HepG2 (cell line): ENCODE measurements at regions not wholly inside any gene's neighbourhood (a gene's known extent, or its start where the extent isn't known, plus 50 kb on each side); places are given as distances from the start of the nearest gene placed in this dataset.
A peak's percentile ranks its signal among the peaks of the same experiment; 100 is the strongest.

ENCODE experiments used
- ATAC-seq: fragments of 200-7000 bp; cut with Tn5 transposase; 3 replicates; pipeline ENCODE4 v1.9.1; 2020; ENCODE audit warnings: mild to moderate bottlenecking, moderate library complexity
- BruUV-seq: library from RNA; stranded (reverse); fragments of 400-500 nt; replicated peaks from 2 replicates; lab custom pipeline; 2021; lab: Mats Ljungman, UMichigan
- CTCF ChIA-PET: fragments of 300-600 bp; formaldehyde crosslinking; extraction: SDS; loops from one replicate; lab custom pipeline; 2021; ENCODE audit warnings: low total read pairs, inconsistent platforms, low intra/inter-chr PET ratio; lab: Yijun Ruan, JAX
- POLR2A ChIA-PET: fragments of 350-600 bp; sonication (Branson Sonifier 250); formaldehyde crosslinking; loops from one replicate; lab custom pipeline; 2020; ENCODE audit warnings: antibody characterized with exemption, inconsistent platforms; lab: Yijun Ruan, JAX
- DNase-seq: peaks from one replicate; pipeline ENCODE4 v3.0.0-alpha.2; 2015; ENCODE audit warnings: low spot score
- FAIRE-seq: peaks from 3 replicates; lab custom pipeline; 2011; peaks lifted over from hg19 to GRCh38; lab: Jason Lieb, UNC
- H2AFZ ChIP-seq: one replicate; pipeline ENCODE4 v1.6.1; 2011; ENCODE audit warnings: low read length, inconsistent platforms
- H3K27ac ChIP-seq: fragments of 300-600 bp; 3 replicates; pipeline ENCODE4 v1.8.0; 2011; ENCODE audit warnings: mixed run types, mild to moderate bottlenecking, mixed read lengths, low read length, inconsistent platforms; ENCODE audit not compliant: insufficient read depth; ENCODE audit errors: extremely low read length
- H3K27me3 ChIP-seq, 2 experiments: fragments of 200-600 bp in 1 of 2; 2 replicates in 1 of 2; 3 replicates in 1 of 2; pipeline versions ENCODE4 v1.6.0 to v1.8.0; 2011; ENCODE audit warnings: low read length in 2 of 2, mild to moderate bottlenecking in 2 of 2, moderate library complexity in 2 of 2, inconsistent platforms in 1 of 2; ENCODE audit not compliant: insufficient read depth in 2 of 2, control insufficient read depth in 1 of 2
- H3K36me3 ChIP-seq, 2 experiments: fragments of 200-600 bp in 1 of 2; replicated peaks in 1 of 2; 2 replicates in 1 of 2; 3 replicates in 1 of 2; pipeline versions ENCODE4 v1.5.1 to v1.8.0; 2011; ENCODE audit warnings: low read length in 2 of 2, inconsistent platforms in 1 of 2; ENCODE audit not compliant: insufficient read depth in 2 of 2, control insufficient read depth in 1 of 2
- H3K4me1 ChIP-seq: 2 replicates; pipeline ENCODE4 v1.5.1; 2012; ENCODE audit warnings: low read length, inconsistent platforms; ENCODE audit not compliant: insufficient read depth
- H3K4me2 ChIP-seq: 2 replicates; pipeline ENCODE4 v1.6.0; 2011; ENCODE audit warnings: low read depth, low read length, inconsistent platforms
- H3K4me3 ChIP-seq, 3 experiments: fragments of 200-600 bp in 1 of 3; sonication (generic), shearing (Covaris generic) in 1 of 3; replicated peaks in 1 of 3; 2 replicates each; pipeline ENCODE4 v1.5.1; 2011 to 2016; ENCODE audit warnings: low read length in 3 of 3, inconsistent platforms in 2 of 3, low read depth in 2 of 3, mild to moderate bottlenecking in 2 of 3, control low read depth in 1 of 3, mixed read lengths in 1 of 3; ENCODE audit not compliant: insufficient read depth in 1 of 3
- H3K79me2 ChIP-seq: one replicate; pipeline ENCODE4 v1.6.1; 2011; ENCODE audit warnings: low read length, inconsistent platforms; ENCODE audit not compliant: insufficient read depth
- H3K9ac ChIP-seq: 2 replicates; pipeline ENCODE4 v1.6.0; 2011; ENCODE audit warnings: mild to moderate bottlenecking, low read depth, low read length, inconsistent platforms; ENCODE audit not compliant: insufficient read depth
- H3K9me3 ChIP-seq: 2 replicates; pipeline ENCODE4 v1.5.1; 2012; ENCODE audit warnings: mild to moderate bottlenecking, low read length
- H4K20me1 ChIP-seq: 2 replicates; pipeline ENCODE4 v1.6.0; 2011; ENCODE audit warnings: inconsistent platforms, mild to moderate bottlenecking, low read length, moderate library complexity; ENCODE audit not compliant: insufficient read depth
- CENPX ChIP-seq: sonication (generic); formaldehyde crosslinking; IDR thresholded peaks from 2 replicates; pipeline ENCODE4 v1.9.0; 2021; ENCODE audit warnings: mild to moderate bottlenecking, missing genetic modification reagents, moderate library complexity
- FOXM1 ChIP-seq: sonication (generic); formaldehyde crosslinking; IDR thresholded peaks from 2 replicates; pipeline ENCODE4 v1.5.0; 2020; ENCODE audit warnings: missing genetic modification reagents
- RAD21 ChIP-seq: fragments of 450-650 bp; formaldehyde crosslinking; IDR thresholded peaks from 2 replicates; pipeline ENCODE4 v1.5.0; 2020; ENCODE audit warnings: mild to moderate bottlenecking
- SMC3 ChIP-seq: IDR thresholded peaks from 2 replicates; pipeline ENCODE4 v1.6.1; 2011; ENCODE audit warnings: low read length, improper control_type of control experiment
- SRSF9 ChIP-seq: fragments of 200-400 bp; formaldehyde crosslinking; IDR thresholded peaks from 2 replicates; pipeline ENCODE4 v1.6.1; 2018; ENCODE audit warnings: borderline replicate concordance, mild to moderate bottlenecking, low read depth, low read length; ENCODE audit not compliant: insufficient read depth, poor library complexity, severe bottlenecking
- STAG1 ChIP-seq: sonication (generic); formaldehyde crosslinking; IDR thresholded peaks from 2 replicates; pipeline ENCODE4 v1.4.0; 2020; ENCODE audit warnings: missing genetic modification reagents
- TEF ChIP-seq: sonication (generic); formaldehyde crosslinking; IDR thresholded peaks from 2 replicates; pipeline ENCODE4 v1.5.0; 2020; ENCODE audit warnings: missing genetic modification reagents
- TERF1 ChIP-seq: sonication (generic); formaldehyde crosslinking; IDR thresholded peaks from 2 replicates; pipeline ENCODE4 v1.8.0; 2022; ENCODE audit warnings: mild to moderate bottlenecking, missing genetic modification reagents, moderate library complexity
- TFAP4 ChIP-seq: sonication (generic); IDR thresholded peaks from 2 replicates; pipeline ENCODE4 v1.6.1; 2016; ENCODE audit warnings: low read depth, borderline replicate concordance
- ZBTB21 ChIP-seq: sonication (generic); formaldehyde crosslinking; IDR thresholded peaks from 2 replicates; pipeline ENCODE4 v1.4.0; 2020; ENCODE audit warnings: missing genetic modification reagents
- ZNF3 ChIP-seq: IDR thresholded peaks from 2 replicates; pipeline ENCODE4 v1.7.0; 2017; ENCODE audit warnings: inconsistent platforms
- ZNF7 ChIP-seq: IDR thresholded peaks from 2 replicates; pipeline ENCODE4 v1.6.1; 2016; ENCODE audit warnings: missing biosample characterization, missing genetic modification reagents
- ZSCAN30 ChIP-seq: sonication (generic); formaldehyde crosslinking; IDR thresholded peaks from 2 replicates; pipeline ENCODE4 v1.5.0; 2020; ENCODE audit warnings: mild to moderate bottlenecking, missing genetic modification reagents
- WGBS: methylation state at CpG from one replicate; pipeline ENCODE4 v1.1.6; 2017; ENCODE audit warnings: low lambda C conversion rate; 5-methylcytosine and 5-hydroxymethylcytosine counted together
- in situ Hi-C: cut with HindIII; loops from 2 replicates; pipeline ENCODE4 v1.10.0; 2017; ENCODE audit warnings: low pct_unique_long_range_greater_than_20kb; ENCODE audit not compliant: extremely low pct_ligation_motif_present
- intact Hi-C: fragments of 100-400 bp; cut with micrococcal nuclease; formaldehyde crosslinking; loops from one replicate; pipeline ENCODE4 v1.10.0; 2022; ENCODE audit not compliant: unreplicated experiment
- TF ChIP-seq, protein P1 (sequence below): sonication (generic); formaldehyde crosslinking; IDR thresholded peaks from 2 replicates; pipeline ENCODE4 v1.8.0; 2023; ENCODE audit warnings: mild to moderate bottlenecking, missing genetic modification reagents
- TF ChIP-seq, protein P2 (sequence below): sonication (generic); formaldehyde crosslinking; IDR thresholded peaks from 2 replicates; pipeline ENCODE4 v1.4.0; 2020; ENCODE audit warnings: missing genetic modification reagents; ENCODE audit errors: not compliant biosample characterization
- TF ChIP-seq, protein P3 (sequence below): sonication (generic); formaldehyde crosslinking; IDR thresholded peaks from 2 replicates; pipeline ENCODE4 v1.5.0; 2020; ENCODE audit warnings: mild to moderate bottlenecking, missing genetic modification reagents, moderate library complexity

GRCh38 chr18:24726727-24727492 is 266.5 kb downstream of the HRH4 start:
- CTCF ChIA-PET: interaction anchor here (0.8 to 2.8 kb wide), 5 partner anchors 127 to 239 kb away, joined by 3 to 31 read pairs (median 13); no protein-coding TSS in a partner anchor
- no peak overlapping the region for H2AFZ ChIP-seq
- no peaks in the 10 kb centered on the region for H3K36me3 ChIP-seq
- H3K79me2 ChIP-seq: no peaks in the 10 kb centered on the region
- H3K27me3 ChIP-seq: no peaks in the 10 kb centered on the region
- TF ChIP-seq, protein P1, sequence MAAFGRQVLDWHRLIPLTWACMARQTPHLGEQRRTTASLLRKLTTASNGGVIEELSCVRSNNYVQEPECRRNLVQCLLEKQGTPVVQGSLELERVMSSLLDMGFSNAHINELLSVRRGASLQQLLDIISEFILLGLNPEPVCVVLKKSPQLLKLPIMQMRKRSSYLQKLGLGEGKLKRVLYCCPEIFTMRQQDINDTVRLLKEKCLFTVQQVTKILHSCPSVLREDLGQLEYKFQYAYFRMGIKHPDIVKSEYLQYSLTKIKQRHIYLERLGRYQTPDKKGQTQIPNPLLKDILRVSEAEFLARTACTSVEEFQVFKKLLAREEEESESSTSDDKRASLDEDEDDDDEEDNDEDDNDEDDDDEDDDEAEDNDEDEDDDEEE (CRISPR knock-in tag): no peak
- TF ChIP-seq RAD21 (CRISPR knock-in tag) (peak; percentile 57; the same call in 1 of the 2 replicates), TFAP4 (peak; percentile 63; the same call in 1 of the 2 replicates), TEF (CRISPR knock-in tag) (no peak), ZSCAN30 (CRISPR knock-in tag) (no peak), ZNF3 (CRISPR knock-in tag) (no peak), TERF1 (CRISPR knock-in tag) (no peak), FOXM1 (CRISPR knock-in tag) (no peak), CENPX (no peak), ZBTB21 (CRISPR knock-in tag) (no peak), STAG1 (CRISPR knock-in tag) (peak; percentile 69), SMC3 (peak; percentile 87), ZNF7 (CRISPR knock-in tag) (no peak), SRSF9 (no peak)
- TF ChIP-seq, protein P2, sequence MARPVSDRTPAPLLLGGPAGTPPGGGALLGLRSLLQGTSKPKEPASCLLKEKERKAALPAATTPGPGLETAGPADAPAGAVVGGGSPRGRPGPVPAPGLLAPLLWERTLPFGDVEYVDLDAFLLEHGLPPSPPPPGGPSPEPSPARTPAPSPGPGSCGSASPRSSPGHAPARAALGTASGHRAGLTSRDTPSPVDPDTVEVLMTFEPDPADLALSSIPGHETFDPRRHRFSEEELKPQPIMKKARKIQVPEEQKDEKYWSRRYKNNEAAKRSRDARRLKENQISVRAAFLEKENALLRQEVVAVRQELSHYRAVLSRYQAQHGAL (CRISPR knock-in tag): no peak
- TF ChIP-seq, protein P3, sequence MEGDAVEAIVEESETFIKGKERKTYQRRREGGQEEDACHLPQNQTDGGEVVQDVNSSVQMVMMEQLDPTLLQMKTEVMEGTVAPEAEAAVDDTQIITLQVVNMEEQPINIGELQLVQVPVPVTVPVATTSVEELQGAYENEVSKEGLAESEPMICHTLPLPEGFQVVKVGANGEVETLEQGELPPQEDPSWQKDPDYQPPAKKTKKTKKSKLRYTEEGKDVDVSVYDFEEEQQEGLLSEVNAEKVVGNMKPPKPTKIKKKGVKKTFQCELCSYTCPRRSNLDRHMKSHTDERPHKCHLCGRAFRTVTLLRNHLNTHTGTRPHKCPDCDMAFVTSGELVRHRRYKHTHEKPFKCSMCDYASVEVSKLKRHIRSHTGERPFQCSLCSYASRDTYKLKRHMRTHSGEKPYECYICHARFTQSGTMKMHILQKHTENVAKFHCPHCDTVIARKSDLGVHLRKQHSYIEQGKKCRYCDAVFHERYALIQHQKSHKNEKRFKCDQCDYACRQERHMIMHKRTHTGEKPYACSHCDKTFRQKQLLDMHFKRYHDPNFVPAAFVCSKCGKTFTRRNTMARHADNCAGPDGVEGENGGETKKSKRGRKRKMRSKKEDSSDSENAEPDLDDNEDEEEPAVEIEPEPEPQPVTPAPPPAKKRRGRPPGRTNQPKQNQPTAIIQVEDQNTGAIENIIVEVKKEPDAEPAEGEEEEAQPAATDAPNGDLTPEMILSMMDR (CRISPR knock-in tag): peak; percentile 76
- ATAC-seq (peak; percentile 54), DNase-seq (peak; percentile 45), FAIRE-seq (peak; percentile 72)
- H3K27ac ChIP-seq: no peak overlapping the region
- H3K9me3 ChIP-seq: no peaks in the 10 kb centered on the region
- in situ Hi-C loops (loop anchor here (25.0 kb wide), 2 partner anchors 240 to 365 kb away; no protein-coding TSS in a partner anchor), intact Hi-C loops (loop anchor here (1.0 to 2.0 kb wide), 3 partner anchors 127 to 368 kb away; no protein-coding TSS in a partner anchor)
- POLR2A ChIA-PET: no interaction called here
- 27% methylated on average over 18 of the region's 18 CpGs for WGBS
- no peak overlapping the region for H3K4me3 ChIP-seq
- H3K4me1 ChIP-seq: no peaks in the 10 kb centered on the region
- H3K9ac ChIP-seq: no peak overlapping the region
- no peaks in the 10 kb centered on the region for H4K20me1 ChIP-seq
- H3K4me2 ChIP-seq: no peak overlapping the region
- BruUV-seq: no TSS peak
